ENCODE measurements at regions not wholly inside any gene's neighbourhood (a gene's known extent, or its start where the extent isn't known, plus 50 kb on each side); places are given as distances from the start of the nearest gene placed in this dataset.

- Histone ChIP-seq H3K27me3 (ENCODE audit: insufficient read depth, low read length) (no peaks in the 10 kb centered on the region), H3K23ac (ENCODE audit: insufficient read length, low read depth, low read length) (no peak overlapping the region), H2BK20ac (ENCODE audit: low read depth, low read length, poor library complexity, severe bottlenecking) (no peak overlapping the region), H3K4ac (ENCODE audit: low read depth, low read length) (no peak overlapping the region), H2AK5ac (ENCODE audit: insufficient read length, low read length) (no peak overlapping the region), H3K79me2 (ENCODE audit: insufficient read depth, low read length) (no peaks in the 10 kb centered on the region), H3K9ac (ENCODE audit: extremely low read depth, insufficient read length, low read length) (no peak overlapping the region), H3K56ac (ENCODE audit: insufficient read length, low read depth, low read length) (no peak overlapping the region), H2BK5ac (ENCODE audit: insufficient read length, low read length) (no peak overlapping the region), H3K9me3 (ENCODE audit: control insufficient read depth, low read depth, low read length) (no peaks in the 10 kb centered on the region), H3K79me1 (ENCODE audit: insufficient read depth, low read depth, low read length, poor library complexity, severe bottlenecking) (no peaks in the 10 kb centered on the region), H2BK15ac (ENCODE audit: low read depth, low read length) (no peak overlapping the region), H4K91ac (ENCODE audit: insufficient read length, low read depth, low read length) (no peak overlapping the region), H4K5ac (ENCODE audit: insufficient read length, low read depth, low read length) (no peak overlapping the region), H2BK12ac (ENCODE audit: insufficient read length, low read depth, low read length) (no peak overlapping the region), H3T11ph (ENCODE audit: low read length) (no peak overlapping the region), H3K4me1 (ENCODE audit: insufficient read depth, low read length) (no peaks in the 10 kb centered on the region; the same call in 1 of the 2 replicates), H3K18ac (ENCODE audit: insufficient read length, low read depth, low read length) (no peak overlapping the region), H3K23me2 (ENCODE audit: insufficient read length, low read depth, low read length, poor library complexity, severe bottlenecking) (no peaks in the 10 kb centered on the region), H4K8ac (replicated peaks; ENCODE audit: insufficient read length, low read depth, low read length) (no peak overlapping the region), H3K14ac (ENCODE audit: insufficient read depth, low read length) (no peak overlapping the region), H2BK120ac (ENCODE audit: low read depth, low read length, poor library complexity, severe bottlenecking) (no peak overlapping the region), H3K27ac (ENCODE audit: insufficient read length, low read depth, low read length) (no peak overlapping the region), H3K4me2 (ENCODE audit: insufficient read depth, insufficient read length, low read length) (no peak overlapping the region), H2AFZ (ENCODE audit: low read length) (no peak overlapping the region), H4K20me1 (ENCODE audit: control insufficient read depth, insufficient read depth, insufficient read length) (no peaks in the 10 kb centered on the region)
- Mint-ChIP-seq H3K4me3 (no peak overlapping the region), H3K27ac (no peak overlapping the region), H3K4me1 (no peaks in the 10 kb centered on the region), H3K9me3 (peaks cover 3 to 12% of the 10 kb centered on the region in 2 experiments; a peak in 4 of 5 replicates), H3K27me3 (ENCODE audit: low read depth) (no peaks in the 10 kb centered on the region), H3K36me3 (ENCODE audit: insufficient read depth in 1 of 3, low read depth in 3 of 3) (peaks cover 0 to 4% (median 3%) of the 10 kb centered on the region in 3 experiments; a peak in 3 of 7 replicates)
- DNase-seq = no peak
- no CpG with 5 or more reads among the region's 2 CpGs for WGBS (ENCODE audit: extremely low coverage, insufficient read length, low lambda C conversion rate)
- TF ChIP-seq CTCF (conservative IDR thresholded peaks at IDR 0.05) = no peak
These were observed 1355.0 kb upstream of the MAP3K7 start for GRCh38 chr6:91941838-91942237.

Measured in H9 (cell line).